SW480 (cell line): ENCODE measurements at regions not wholly inside any gene's neighbourhood (a gene's known extent, or its start where the extent isn't known, plus 50 kb on each side); places are given as distances from the start of the nearest gene placed in this dataset.

Source experiments
- DNase-seq: peaks from one replicate; pipeline ENCODE4 v3.0.0-alpha.2; 2016; ENCODE audit warnings: low spot score

GRCh38 chr4:177051473-177052060 lies 258.1 kb upstream of the NEIL3 start:
- DNase-seq = peak; percentile 7

GRCh38 chr4:177052211-177052934 lies 257.3 kb upstream of the NEIL3 start:
- DNase-seq = no peak

DNA sequence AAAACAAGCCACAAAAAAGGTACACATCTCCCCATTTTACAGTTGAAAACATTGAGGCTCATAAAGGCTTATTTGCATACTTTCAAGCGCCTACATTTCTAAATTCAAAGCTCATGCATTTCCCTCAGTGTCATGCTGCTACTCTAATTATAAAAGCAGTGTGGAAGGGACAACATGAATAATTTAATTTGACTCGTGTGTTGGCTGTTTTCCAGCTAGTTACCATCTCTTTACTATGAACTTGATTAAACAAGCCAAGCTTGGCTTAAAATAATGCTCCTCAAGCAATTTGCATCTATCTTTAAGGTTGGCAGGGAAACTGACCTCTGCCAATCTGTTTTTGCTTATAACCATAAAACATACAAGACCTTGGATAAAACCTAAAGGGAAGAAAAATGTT lies 252.5 kb upstream of the NEIL3 start:
- no peak for DNase-seq

- no peak for DNase-seq
Observed at GRCh38 chr4:177064116-177064515, 245.6 kb upstream of the NEIL3 start.

GRCh38 chr4:177064729-177065394 lies 244.8 kb upstream of the NEIL3 start:
- DNase-seq = no peak

DNA sequence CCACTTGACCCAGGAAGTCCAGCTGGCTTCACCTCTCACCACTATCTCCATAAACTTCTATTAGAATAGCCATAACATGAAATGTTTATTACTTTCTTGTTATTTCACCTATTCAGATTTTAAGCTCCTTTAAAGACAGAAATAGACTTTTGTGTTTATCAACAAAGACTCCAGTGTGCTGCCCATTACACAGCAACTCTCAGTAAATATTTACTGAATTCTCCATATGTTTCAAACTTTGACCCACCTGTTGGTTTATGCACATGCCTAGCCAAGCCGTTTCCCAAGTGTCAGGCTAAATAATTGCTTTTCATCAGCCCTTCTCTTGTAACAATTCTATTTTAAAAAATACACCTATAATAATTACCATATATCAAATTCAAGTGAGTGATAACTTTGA lies 242.9 kb upstream of the NEIL3 start:
- no peak for DNase-seq

DNA sequence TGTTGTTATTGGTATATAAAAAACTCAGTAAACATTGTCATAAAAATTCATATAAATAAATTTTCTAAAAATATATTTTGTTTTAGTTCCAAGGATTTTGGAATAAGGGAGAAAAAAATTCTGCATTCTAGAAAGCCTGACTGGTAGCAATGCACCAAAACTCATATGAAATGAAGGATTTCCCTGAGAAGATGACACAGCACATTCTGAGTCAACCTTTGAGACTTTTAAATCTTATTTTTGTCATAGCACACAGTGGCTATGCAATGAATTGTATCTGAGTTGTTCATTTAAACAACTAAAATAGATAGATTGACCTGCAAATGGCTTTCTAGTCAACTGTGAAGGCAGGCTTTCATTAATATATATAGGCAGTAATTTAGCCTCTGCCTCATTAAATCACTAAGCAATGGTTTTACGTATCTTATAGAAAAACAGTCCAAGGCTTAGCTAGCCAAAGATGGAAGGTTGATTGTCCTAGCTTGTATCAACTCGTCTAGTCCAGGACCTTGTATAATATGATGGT lies 239.1 kb upstream of the NEIL3 start:
- DNase-seq = no peak

DNA sequence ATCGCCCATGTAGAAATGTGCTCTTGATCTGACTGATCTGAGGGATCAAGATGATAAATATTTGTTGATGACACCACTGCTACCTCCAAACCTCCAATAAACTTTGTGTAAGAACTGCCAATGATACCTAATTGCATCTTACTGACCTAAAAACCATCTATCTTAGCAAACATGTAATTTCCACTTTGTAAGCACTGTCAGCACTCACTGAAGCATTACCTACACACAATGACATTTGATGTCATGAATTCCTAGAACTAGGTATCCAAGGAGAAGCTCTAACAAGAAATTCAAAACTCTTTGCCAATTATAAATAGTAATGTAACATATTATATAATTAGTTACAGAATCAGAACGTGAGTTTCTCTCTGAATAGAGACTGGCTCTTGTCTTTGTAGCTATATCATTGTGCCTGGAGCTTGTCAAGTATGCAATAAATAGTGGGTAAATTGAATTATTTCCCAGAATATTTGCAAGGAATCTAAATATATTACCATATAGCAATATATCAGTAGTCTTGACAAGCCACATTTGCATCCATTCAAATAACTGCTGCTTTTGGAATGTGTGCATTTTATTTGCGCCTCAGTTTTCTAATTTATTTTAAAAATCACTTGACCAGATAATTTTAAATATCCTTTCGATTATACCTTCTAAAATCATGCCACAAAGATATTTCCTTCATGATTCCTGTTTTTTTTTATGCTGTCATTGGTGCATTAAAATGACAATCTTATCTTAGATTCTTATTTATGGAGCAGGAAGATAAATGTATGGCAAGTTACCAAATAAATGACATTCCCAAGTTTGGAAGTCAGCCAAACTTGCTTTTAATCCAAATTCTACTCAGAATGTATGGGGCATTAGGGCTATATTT lies 232.3 kb upstream of the NEIL3 start:
- no peak for DNase-seq

GRCh38 chr4:177079327-177079726 lies 230.3 kb upstream of the NEIL3 start:
- no peak for DNase-seq

GRCh38 chr4:177080388-177080787 lies 229.3 kb upstream of the NEIL3 start:
- no peak for DNase-seq

GRCh38 chr4:177087060-177087459 lies 222.6 kb upstream of the NEIL3 start:
- no peak for DNase-seq

- no peak for DNase-seq
Observed at GRCh38 chr4:177087499-177087898, 222.2 kb upstream of the NEIL3 start.

DNA sequence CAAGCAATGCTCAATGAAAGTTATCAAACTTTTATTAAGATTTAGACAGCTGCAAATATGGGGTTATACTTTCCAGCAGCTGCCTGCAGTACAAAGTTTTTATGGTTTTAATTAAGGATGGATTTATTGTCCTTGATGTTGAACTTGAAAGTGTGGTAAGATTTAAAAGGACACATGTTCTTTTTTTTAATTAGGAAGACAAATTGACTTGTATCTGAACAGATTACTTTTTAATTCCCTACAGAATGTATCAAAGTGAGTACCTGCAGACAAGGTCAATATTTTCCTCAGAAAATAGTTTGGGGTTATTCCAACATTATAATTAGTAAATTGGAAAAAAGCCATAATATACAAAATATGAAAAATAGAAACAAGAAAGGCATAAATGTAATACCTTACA lies 218.2 kb upstream of the NEIL3 start:
- DNase-seq = no peak

- no peak for DNase-seq
Observed at GRCh38 chr4:177092807-177093206, 216.9 kb upstream of the NEIL3 start.

DNA sequence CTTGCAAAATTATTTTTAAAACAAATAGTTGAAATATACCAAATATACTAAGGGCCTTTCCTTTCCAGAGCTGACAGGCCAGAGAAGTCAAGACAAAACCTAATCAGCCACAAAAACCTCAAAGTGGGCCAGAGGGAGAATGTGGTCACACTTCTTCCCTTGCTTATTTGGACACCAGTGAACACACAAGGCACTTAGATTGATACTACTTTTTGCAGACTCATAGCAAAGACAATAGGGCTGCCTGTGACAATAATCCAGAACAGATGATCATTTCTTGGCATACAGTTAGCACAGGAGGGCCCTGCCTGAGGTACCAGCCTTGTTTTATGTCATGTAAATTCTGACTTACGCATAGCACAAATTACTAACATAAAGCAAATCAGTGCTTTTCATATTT lies 215.7 kb upstream of the NEIL3 start:
- no peak for DNase-seq

DNA sequence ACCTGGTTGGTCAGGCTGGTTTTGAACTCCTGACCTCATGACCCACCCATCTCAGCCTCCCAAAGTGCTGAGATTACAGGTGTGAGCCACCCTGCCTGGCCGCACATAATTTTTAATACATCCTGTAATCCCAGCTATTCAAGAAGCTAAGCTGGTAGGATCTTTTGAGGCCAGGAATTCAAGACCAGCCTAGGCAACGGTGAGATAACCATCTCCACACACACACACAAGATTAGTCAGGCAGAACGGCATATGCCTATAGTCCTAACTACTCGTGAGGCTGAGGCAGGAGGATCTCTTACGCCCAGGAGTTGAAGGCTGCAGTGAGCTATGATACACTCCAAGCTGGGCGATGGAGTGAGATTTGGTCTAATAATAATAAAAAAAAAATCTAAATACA lies 212.4 kb upstream of the NEIL3 start:
- DNase-seq = no peak

DNA sequence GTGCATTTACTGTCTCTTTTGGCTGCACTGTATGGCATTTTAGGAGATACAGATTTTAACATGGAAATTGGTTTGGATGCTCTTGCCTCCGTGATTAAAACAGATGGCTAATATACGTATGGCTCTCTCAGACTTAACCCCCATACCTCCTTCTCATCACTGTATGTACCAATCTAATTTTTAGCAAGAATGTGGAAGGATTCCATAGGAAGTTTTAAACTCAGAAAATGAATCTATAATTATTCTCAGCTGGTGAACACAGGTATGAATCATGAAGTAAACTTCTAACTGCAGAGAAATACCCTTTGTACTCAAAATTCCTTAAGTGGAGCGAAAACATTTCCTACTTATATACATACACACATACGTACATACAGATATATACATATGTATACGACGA lies 210.5 kb upstream of the NEIL3 start:
- DNase-seq = no peak

GRCh38 chr4:177100307-177100706 lies 209.4 kb upstream of the NEIL3 start:
- no peak for DNase-seq

DNA sequence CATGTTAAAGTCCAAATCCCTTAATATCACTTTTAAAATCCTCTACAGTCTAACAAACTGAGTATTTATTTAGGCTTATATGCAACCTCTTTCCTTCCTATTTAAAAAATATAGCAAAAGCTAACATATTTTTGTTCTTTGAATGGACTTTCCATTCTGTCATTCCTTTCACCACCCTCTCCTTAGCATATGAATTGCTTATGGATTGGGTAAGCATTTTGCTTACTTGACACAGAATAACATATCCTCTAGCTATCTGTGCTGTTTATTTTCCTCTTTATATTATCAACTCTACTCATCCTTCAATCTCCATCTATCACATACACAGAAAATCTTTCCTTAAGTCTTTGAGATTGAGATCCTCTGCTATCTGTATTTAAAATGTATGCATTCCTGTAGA lies 206.1 kb upstream of the NEIL3 start:
- no peak for DNase-seq

DNA sequence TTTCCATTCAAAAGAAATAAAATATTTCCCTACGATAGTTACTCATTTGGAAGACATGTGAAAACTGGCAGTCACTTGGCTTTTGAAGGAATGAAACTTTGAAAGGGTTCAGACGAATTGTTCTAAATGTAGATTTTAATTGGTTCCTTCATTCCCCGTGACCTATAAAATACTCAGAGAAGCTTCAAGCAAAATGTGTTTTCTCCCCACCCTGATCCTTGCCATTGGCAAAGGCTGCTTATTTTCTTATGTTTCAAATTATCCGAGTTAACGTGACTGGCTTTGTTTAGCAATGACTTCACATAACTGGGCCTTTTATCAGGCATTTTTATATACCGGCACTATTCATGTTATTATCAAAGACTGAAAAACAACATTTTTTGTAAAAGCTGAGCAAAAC lies 204.1 kb upstream of the NEIL3 start:
- no peak for DNase-seq

GRCh38 chr4:177107288-177107921 lies 202.3 kb upstream of the NEIL3 start:
- DNase-seq = no peak

- no peak for DNase-seq
Observed at GRCh38 chr4:177108708-177109107, 201.0 kb upstream of the NEIL3 start.
